Gastroesophageal sphincter (tissue), 4 donors: ENCODE measurements at regions not wholly inside any gene's neighbourhood (a gene's known extent, or its start where the extent isn't known, plus 50 kb on each side); places are given as distances from the start of the nearest gene placed in this dataset.

ENCODE experiments used
- ATAC-seq: fragments of 150-250 bp; one replicate; pipeline ENCODE4 v1.9.1; 2016; ENCODE audit warnings: mild to moderate bottlenecking, moderate library complexity
- H3K27ac ChIP-seq, 4 donors: fragments of 200-600 bp; sonication (generic) in 3 of 4; 1 replicate in 3 of 4; 2 replicates in 1 of 4; pipeline ENCODE4 v1.5.1; 2016 to 2019
- H3K27me3 ChIP-seq: fragments of 200-600 bp; sonication (generic); one replicate; pipeline ENCODE4 v1.5.1; 2019
- H3K36me3 ChIP-seq, 2 donors: fragments of 200-600 bp; sonication (generic); one replicate each; pipeline ENCODE4 v1.5.1; 2019; ENCODE audit warnings: control low read depth in 1 of 2
- H3K4me1 ChIP-seq, 3 donors: fragments of 200-600 bp; sonication (generic); 1 replicate in 2 of 3; 2 replicates in 1 of 3; pipeline ENCODE4 v1.5.1; 2016 to 2019; ENCODE audit warnings: control low read depth in 2 of 3
- H3K4me3 ChIP-seq, 2 donors: fragments of 200-600 bp; sonication (generic); one replicate each; pipeline ENCODE4 v1.5.1; 2019; ENCODE audit warnings: mild to moderate bottlenecking in 1 of 2, moderate library complexity in 1 of 2
- H3K9me3 ChIP-seq, 3 donors: fragments of 200-600 bp; sonication (generic); one replicate each; pipeline ENCODE4 v1.5.1; 2017 to 2019; ENCODE audit warnings: control low read depth in 2 of 3
- CTCF ChIP-seq, 4 experiments: fragments of 200-600 bp in 2 of 4; fragments of 450-650 bp in 2 of 4; sonication (generic) in 1 of 4; IDR thresholded peaks; one replicate each; pipeline ENCODE4 v1.5.1; 2017 to 2019; ENCODE audit warnings: antibody characterized with exemption in 4 of 4, mild to moderate bottlenecking in 2 of 4, moderate library complexity in 2 of 4
- EP300 ChIP-seq: sonication (generic); formaldehyde crosslinking; IDR thresholded peaks from one replicate; pipeline ENCODE4 v1.6.1; 2017; ENCODE audit warnings: antibody characterized with exemption, mild to moderate bottlenecking
- POLR2A ChIP-seq, 2 donors: fragments of 450-650 bp; IDR thresholded peaks; one replicate each; pipeline ENCODE4 v1.6.1; 2017; ENCODE audit warnings: antibody characterized with exemption in 2 of 2, mild to moderate bottlenecking in 2 of 2, moderate library complexity in 1 of 2
- POLR2AphosphoS5 ChIP-seq: sonication (generic); formaldehyde crosslinking; IDR thresholded peaks from one replicate; pipeline ENCODE4 v1.6.1; 2017; ENCODE audit warnings: antibody characterized with exemption
- WGBS, 2 donors: methylation state at CpG; one replicate each; pipeline ENCODE4 v1.1.5; 2018; ENCODE audit warnings: low coverage in 1 of 2; 5-methylcytosine and 5-hydroxymethylcytosine counted together

- ATAC-seq: no peak
- peaks cover 4% of the 10 kb centered on the region for H3K27me3 ChIP-seq
- TF ChIP-seq POLR2AphosphoS5 (no peak), POLR2A (IDR thresholded peaks at IDR 0.05) (no peak), EP300 (no peak), CTCF (IDR thresholded peaks at IDR 0.05) (no peak)
- no peaks in the 10 kb centered on the region for H3K4me1 ChIP-seq
- H3K4me3 ChIP-seq: no peak overlapping the region
- H3K27ac ChIP-seq: no peak overlapping the region
- no peaks in the 10 kb centered on the region for H3K36me3 ChIP-seq
- no peaks in the 10 kb centered on the region for H3K9me3 ChIP-seq
- 33 to 60% methylated on average over 1 of the region's 1 CpG for WGBS, 2 donors
Observed at GRCh38 chr18:3328532-3328931, 66.6 kb downstream of the MYL12B start.

DNA sequence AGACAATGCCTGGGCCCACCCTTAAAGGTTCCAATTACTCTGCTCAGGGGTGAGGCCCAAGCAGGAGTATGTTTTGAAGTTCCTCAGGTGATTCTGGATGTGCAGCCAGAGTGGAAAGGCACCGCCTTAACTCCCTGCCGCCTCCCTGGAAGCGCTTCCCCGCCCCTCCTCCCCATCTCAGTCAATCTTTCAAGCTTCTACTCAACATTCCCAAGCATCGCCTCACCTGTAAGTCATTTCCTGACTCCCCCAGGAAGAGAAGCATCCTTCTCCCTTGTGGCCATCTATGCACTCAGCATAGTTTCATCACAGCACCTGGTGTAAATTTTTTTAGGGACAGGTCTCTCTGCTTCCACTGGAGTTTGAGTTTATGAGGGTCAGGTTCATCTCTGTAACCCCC lies 67.5 kb downstream of the MYL12B start:
- no peak overlapping the region for H3K27ac ChIP-seq
- 82 to 83% methylated on average over 4 to 5 of the region's 5 CpGs for WGBS, 2 donors
- no peak overlapping the region for H3K4me3 ChIP-seq
- H3K36me3 ChIP-seq: no peaks in the 10 kb centered on the region
- ATAC-seq: no peak
- H3K4me1 ChIP-seq: no peaks in the 10 kb centered on the region
- peaks cover 4% of the 10 kb centered on the region for H3K27me3 ChIP-seq
- no peaks in the 10 kb centered on the region for H3K9me3 ChIP-seq
- TF ChIP-seq POLR2A (IDR thresholded peaks at IDR 0.05): no peak
- TF ChIP-seq CTCF (IDR thresholded peaks at IDR 0.05): no peak
- TF ChIP-seq EP300: no peak
- TF ChIP-seq POLR2AphosphoS5: no peak

DNA sequence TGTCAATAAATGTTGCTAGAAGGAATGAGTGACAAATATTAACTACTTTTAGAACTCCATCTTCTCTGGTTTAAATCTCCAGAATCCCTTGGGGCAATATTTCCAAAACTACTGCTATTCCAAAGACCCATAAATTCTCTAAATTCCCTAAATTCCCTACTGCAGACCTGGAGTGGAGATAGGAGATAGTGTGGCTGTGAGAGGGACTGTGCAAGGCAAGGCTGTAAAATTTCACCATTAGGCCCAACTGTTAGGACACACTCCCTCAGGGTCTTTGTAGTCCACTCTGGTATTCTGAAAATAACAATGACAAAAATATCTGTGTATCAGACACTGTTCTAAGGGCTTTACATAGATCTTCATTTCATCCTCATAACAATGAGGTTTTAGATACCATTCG lies 67.9 kb downstream of the MYL12B start:
- no peak overlapping the region for H3K4me3 ChIP-seq
- WGBS, 2 donors: 92 to 100% methylated on average over 1 of the region's 1 CpG
- peaks cover 4% of the 10 kb centered on the region for H3K27me3 ChIP-seq
- H3K4me1 ChIP-seq: no peaks in the 10 kb centered on the region
- no peak for TF ChIP-seq POLR2AphosphoS5
- TF ChIP-seq EP300: no peak
- no peak for TF ChIP-seq POLR2A (IDR thresholded peaks at IDR 0.05)
- TF ChIP-seq CTCF (IDR thresholded peaks at IDR 0.05): no peak
- H3K9me3 ChIP-seq: no peaks in the 10 kb centered on the region
- no peak for ATAC-seq
- no peak overlapping the region for H3K27ac ChIP-seq
- no peaks in the 10 kb centered on the region for H3K36me3 ChIP-seq

GRCh38 chr18:3330622-3331021 lies 68.7 kb downstream of the MYL12B start:
- 84 to 85% methylated on average over 10 to 12 of the region's 12 CpGs for WGBS, 2 donors
- H3K9me3 ChIP-seq: no peaks in the 10 kb centered on the region

More at GRCh38 chr18:3330622-3331021, 68.7 kb downstream of the MYL12B start:
- Histone ChIP-seq H3K4me1 (no peaks in the 10 kb centered on the region), H3K4me3 (no peak overlapping the region), H3K27me3 (peaks cover 4% of the 10 kb centered on the region), H3K36me3 (no peaks in the 10 kb centered on the region), H3K27ac (no peak overlapping the region)
- no peak for ATAC-seq
- TF ChIP-seq POLR2A (IDR thresholded peaks at IDR 0.05): no peak
- no peak for TF ChIP-seq EP300
- no peak for TF ChIP-seq POLR2AphosphoS5
- no peak for TF ChIP-seq CTCF (IDR thresholded peaks at IDR 0.05)
